Lower leg skin (tissue), 4 donors: ENCODE measurements at regions not wholly inside any gene's neighbourhood (a gene's known extent, or its start where the extent isn't known, plus 50 kb on each side); places are given as distances from the start of the nearest gene placed in this dataset.

Experiments
- DNase-seq, 2 donors: peaks; one replicate each; pipeline ENCODE4 v3.0.0-alpha.2; 2019; ENCODE audit warnings: low spot score in 2 of 2
- H3K4me3 ChIP-seq: fragments of 200-600 bp; sonication (generic); 2 replicates; pipeline ENCODE4 v1.5.1; 2017; ENCODE audit warnings: mild to moderate bottlenecking, low read depth; ENCODE audit not compliant: poor library complexity, severe bottlenecking
- POLR2A ChIP-seq, 2 donors: fragments of 450-650 bp; IDR thresholded peaks; one replicate each; pipeline ENCODE4 v1.6.1; 2016 to 2017; ENCODE audit warnings: antibody characterized with exemption in 2 of 2, mild to moderate bottlenecking in 1 of 2, moderate library complexity in 1 of 2
- WGBS, 2 donors: methylation state at CpG; one replicate each; pipeline ENCODE4 v1.1.5; 2018; 5-methylcytosine and 5-hydroxymethylcytosine counted together
- intact Hi-C: fragments of 100-400 bp; cut with DNase I; formaldehyde crosslinking; loops from one replicate; pipeline ENCODE4 v1.15.0; 2023; ENCODE audit warnings: low total_unique reads
- TF ChIP-seq, protein P1 (sequence below), 3 donors: fragments of 450-650 bp; IDR thresholded peaks; one replicate each; pipeline ENCODE4 v1.5.1; 2016; ENCODE audit warnings: antibody characterized with exemption in 3 of 3, mild to moderate bottlenecking in 3 of 3, moderate library complexity in 2 of 3

DNA sequence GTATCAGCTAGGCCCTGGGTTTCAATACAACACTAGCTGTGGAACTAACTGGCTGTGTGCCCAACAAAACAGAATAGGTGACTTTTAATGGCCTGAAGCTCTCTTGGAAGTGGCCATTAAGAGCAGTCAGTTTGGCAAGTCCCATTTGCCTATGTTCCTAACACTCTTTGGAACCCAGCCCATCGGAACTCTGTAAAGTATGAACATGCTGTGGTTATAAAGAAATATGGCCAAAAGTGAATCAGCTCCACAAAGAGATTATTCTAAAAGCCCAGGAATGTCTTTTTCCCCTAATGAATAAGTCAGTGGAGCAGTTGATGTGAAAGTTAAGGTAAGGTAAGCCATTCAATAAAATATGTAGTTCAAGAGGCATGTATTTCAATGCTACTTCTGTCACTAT lies 223.7 kb upstream of the ADAMTS5 start:
- TF ChIP-seq, protein P1, sequence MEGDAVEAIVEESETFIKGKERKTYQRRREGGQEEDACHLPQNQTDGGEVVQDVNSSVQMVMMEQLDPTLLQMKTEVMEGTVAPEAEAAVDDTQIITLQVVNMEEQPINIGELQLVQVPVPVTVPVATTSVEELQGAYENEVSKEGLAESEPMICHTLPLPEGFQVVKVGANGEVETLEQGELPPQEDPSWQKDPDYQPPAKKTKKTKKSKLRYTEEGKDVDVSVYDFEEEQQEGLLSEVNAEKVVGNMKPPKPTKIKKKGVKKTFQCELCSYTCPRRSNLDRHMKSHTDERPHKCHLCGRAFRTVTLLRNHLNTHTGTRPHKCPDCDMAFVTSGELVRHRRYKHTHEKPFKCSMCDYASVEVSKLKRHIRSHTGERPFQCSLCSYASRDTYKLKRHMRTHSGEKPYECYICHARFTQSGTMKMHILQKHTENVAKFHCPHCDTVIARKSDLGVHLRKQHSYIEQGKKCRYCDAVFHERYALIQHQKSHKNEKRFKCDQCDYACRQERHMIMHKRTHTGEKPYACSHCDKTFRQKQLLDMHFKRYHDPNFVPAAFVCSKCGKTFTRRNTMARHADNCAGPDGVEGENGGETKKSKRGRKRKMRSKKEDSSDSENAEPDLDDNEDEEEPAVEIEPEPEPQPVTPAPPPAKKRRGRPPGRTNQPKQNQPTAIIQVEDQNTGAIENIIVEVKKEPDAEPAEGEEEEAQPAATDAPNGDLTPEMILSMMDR (IDR thresholded peaks at IDR 0.05): no peak
- no peak for TF ChIP-seq POLR2A (IDR thresholded peaks at IDR 0.05)
- H3K4me3 ChIP-seq: no peak overlapping the region
- DNase-seq: no peak
- WGBS, 2 donors: 31 to 63% methylated on average over 1 of the region's 1 CpG
- intact Hi-C loops: no loop called here

DNA sequence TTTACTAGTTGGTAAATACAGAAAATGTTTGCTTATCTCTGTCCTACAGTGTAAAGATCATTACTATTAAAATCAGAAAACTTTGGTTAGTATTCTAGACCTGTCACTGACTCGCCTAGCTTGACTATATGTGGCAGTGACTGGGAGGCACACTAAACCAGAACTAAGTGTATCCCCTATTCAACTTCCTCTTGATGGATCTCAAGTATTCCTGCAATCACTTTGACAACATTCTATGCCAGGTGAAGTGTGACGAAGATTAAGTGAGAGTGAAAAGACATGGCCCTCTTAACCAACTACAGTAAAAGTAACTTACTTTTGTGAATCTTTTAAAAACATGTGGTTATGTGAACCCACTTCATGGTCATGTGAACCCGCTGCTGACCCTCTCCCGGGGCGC lies 223.0 kb upstream of the ADAMTS5 start:
- no peak for TF ChIP-seq POLR2A (IDR thresholded peaks at IDR 0.05)
- TF ChIP-seq, protein P1 (IDR thresholded peaks at IDR 0.05): no peak
- intact Hi-C loops: no loop called here
- no peak for DNase-seq
- H3K4me3 ChIP-seq: no peak overlapping the region
- WGBS, 2 donors: 89 to 94% methylated on average over 5 of the region's 5 CpGs

DNA sequence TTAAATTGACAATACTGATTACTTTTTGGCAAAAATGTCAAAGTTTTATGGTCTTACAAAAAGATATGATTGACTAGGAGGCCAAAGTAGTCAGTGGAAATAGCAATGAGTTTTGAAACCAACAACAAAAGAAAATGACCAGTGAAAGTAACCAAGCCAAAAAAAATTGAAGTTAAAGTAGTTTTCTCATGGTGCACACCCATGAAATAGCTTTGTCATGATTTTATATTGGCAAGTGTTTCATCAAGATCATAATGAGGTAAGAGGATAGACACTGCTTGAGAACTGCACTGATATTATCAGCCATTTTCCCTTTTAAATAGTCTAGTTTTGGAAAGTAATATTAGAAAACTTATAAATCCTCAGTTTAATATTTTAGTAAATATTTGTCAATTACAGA lies 206.2 kb upstream of the ADAMTS5 start:
- DNase-seq: no peak
- intact Hi-C loops: no loop called here
- H3K4me3 ChIP-seq: no peak overlapping the region
- TF ChIP-seq, protein P1 (IDR thresholded peaks at IDR 0.05): no peak

DNA sequence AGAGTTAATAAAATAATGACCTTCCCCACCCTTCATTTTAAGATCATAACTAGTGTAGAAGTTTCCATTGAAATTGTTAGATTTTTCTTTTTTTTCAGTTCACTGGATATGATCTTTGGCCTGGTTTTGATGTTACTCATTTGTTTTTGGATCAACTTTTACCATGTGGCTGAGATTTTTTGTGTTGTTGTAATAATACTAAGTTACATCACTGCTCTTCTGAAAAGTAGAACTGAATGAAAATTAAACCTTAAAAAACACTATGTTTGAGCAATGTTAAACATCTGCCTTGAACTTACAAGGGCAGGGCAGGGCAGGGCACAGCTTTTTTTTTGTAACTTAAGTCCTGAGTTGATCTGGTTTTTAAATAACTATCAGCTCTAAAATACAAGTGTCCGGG lies 204.8 kb upstream of the ADAMTS5 start:
- DNase-seq: no peak
- intact Hi-C loops: no loop called here
- WGBS, 2 donors: 37 to 51% methylated on average over 1 of the region's 1 CpG
- TF ChIP-seq, protein P1 (IDR thresholded peaks at IDR 0.05): no peak
- TF ChIP-seq POLR2A (IDR thresholded peaks at IDR 0.05): no peak
- no peak overlapping the region for H3K4me3 ChIP-seq

DNA sequence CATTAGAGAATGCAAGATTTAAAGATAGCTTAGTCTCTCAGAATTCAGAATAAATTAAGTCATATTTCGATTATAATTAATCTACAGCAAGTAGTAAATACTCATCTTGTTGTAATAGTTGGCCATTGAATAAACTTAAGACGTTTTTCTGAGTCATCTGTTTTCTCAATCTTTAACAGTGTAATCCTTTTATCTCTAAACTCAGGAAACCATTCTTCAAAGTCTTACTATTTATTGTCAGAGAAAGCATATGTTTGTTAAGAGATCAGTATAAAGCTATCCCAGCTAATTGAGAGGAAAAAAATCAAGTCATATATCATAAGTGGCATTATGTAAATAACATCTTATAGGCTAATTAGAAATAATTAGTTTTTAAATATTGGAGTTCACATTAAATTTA lies 201.2 kb upstream of the ADAMTS5 start:
- TF ChIP-seq POLR2A (IDR thresholded peaks at IDR 0.05): no peak
- TF ChIP-seq, protein P1 (IDR thresholded peaks at IDR 0.05): no peak
- 33 to 42% methylated on average over 2 of the region's 2 CpGs for WGBS, 2 donors

More for the DNA sequence above, 201.2 kb upstream of the ADAMTS5 start:
- intact Hi-C loops: no loop called here
- no peak overlapping the region for H3K4me3 ChIP-seq
- DNase-seq: no peak
